Esophagus squamous epithelium (tissue), 4 donors: ENCODE measurements at regions not wholly inside any gene's neighbourhood (a gene's known extent, or its start where the extent isn't known, plus 50 kb on each side); places are given as distances from the start of the nearest gene placed in this dataset.

ENCODE experiments used
- CTCF ChIP-seq, 6 experiments: fragments of 450-650 bp in 4 of 6; fragments of 200-600 bp in 2 of 6; sonication (generic) in 2 of 6; IDR thresholded peaks; one replicate each; pipeline ENCODE4 v1.5.1; 2016 to 2019; ENCODE audit warnings: antibody characterized with exemption in 6 of 6, mild to moderate bottlenecking in 4 of 6, moderate library complexity in 4 of 6
- POLR2A ChIP-seq, 4 donors: fragments of 450-650 bp; IDR thresholded peaks; one replicate each; pipeline ENCODE4 v1.6.1; 2017; ENCODE audit warnings: antibody characterized with exemption in 4 of 4, mild to moderate bottlenecking in 4 of 4, moderate library complexity in 3 of 4

GRCh38 chr5:9845185-9845584, 215.0 kb upstream of the TAS2R1 start:
- no peak for TF ChIP-seq CTCF (IDR thresholded peaks at IDR 0.05)
- no peak for TF ChIP-seq POLR2A (IDR thresholded peaks at IDR 0.05)
